ENCODE measurements at regions not wholly inside any gene's neighbourhood (a gene's known extent, or its start where the extent isn't known, plus 50 kb on each side); places are given as distances from the start of the nearest gene placed in this dataset.

DNA sequence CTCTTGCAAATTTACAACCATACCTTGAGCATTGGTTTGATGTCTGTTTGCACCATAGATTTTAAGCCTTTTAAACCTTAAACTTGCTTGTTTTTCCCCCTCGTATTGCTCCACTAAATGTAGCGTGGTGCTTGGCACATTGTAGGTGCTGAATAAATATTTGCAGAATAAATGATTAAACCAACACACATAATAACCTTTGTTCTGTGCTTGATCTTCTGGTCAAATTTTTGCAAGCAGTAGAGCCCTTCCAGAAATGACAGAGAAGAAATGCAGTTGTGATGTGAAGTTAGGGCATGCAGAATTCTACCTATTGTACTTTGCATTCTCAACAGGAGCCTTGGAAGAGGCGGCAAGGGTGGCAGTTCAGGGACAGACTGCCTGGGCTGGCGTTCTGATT lies 394.4 kb upstream of the TBX3 start:
- H3K9me3 ChIP-seq (replicated peaks; ENCODE audit: control insufficient read depth, insufficient read depth, low read length) = peaks cover 2% of the 10 kb centered on the region
- TF ChIP-seq, protein P1, sequence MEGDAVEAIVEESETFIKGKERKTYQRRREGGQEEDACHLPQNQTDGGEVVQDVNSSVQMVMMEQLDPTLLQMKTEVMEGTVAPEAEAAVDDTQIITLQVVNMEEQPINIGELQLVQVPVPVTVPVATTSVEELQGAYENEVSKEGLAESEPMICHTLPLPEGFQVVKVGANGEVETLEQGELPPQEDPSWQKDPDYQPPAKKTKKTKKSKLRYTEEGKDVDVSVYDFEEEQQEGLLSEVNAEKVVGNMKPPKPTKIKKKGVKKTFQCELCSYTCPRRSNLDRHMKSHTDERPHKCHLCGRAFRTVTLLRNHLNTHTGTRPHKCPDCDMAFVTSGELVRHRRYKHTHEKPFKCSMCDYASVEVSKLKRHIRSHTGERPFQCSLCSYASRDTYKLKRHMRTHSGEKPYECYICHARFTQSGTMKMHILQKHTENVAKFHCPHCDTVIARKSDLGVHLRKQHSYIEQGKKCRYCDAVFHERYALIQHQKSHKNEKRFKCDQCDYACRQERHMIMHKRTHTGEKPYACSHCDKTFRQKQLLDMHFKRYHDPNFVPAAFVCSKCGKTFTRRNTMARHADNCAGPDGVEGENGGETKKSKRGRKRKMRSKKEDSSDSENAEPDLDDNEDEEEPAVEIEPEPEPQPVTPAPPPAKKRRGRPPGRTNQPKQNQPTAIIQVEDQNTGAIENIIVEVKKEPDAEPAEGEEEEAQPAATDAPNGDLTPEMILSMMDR (IDR thresholded peaks at IDR 0.05; ENCODE audit: extremely low read depth in 1 of 2, insufficient read depth in 1 of 2, low read depth in 1 of 2, low read length in 2 of 2) = no peak
- no peak for TF ChIP-seq MYC (IDR thresholded peaks at IDR 0.05; ENCODE audit: low read depth, low read length)
- TF ChIP-seq, protein P2, sequence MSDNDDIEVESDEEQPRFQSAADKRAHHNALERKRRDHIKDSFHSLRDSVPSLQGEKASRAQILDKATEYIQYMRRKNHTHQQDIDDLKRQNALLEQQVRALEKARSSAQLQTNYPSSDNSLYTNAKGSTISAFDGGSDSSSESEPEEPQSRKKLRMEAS (IDR thresholded peaks at IDR 0.05; ENCODE audit: insufficient read depth, insufficient read length) = no peak
- no peak for TF ChIP-seq FOS (IDR thresholded peaks at IDR 0.05; ENCODE audit: borderline replicate concordance, insufficient read depth, low read length)
- TF ChIP-seq POLR2A (IDR thresholded peaks at IDR 0.05; ENCODE audit: low read depth, low read length) = no peak
- TF ChIP-seq JUN (IDR thresholded peaks at IDR 0.05; ENCODE audit: borderline replicate concordance, insufficient read depth, insufficient read length, low read depth) = no peak
- TF ChIP-seq GATA2 (IDR thresholded peaks at IDR 0.05; ENCODE audit: insufficient read depth, insufficient read length, low read depth, low read length) = no peak
- TF ChIP-seq POLR2AphosphoS5 (IDR thresholded peaks at IDR 0.05; ENCODE audit: insufficient read depth, low read depth, low read length) = no peak
- no peak for TF ChIP-seq EZH2 (IDR thresholded peaks at IDR 0.05; ENCODE audit: borderline replicate concordance, low read depth, low read length, severe bottlenecking)
- no peak for DNase-seq (ENCODE audit: low read depth, low spot score)
- H3K27me3 ChIP-seq (ENCODE audit: control insufficient read depth in 2 of 2, insufficient read depth in 2 of 2, low read length in 2 of 2) = no peaks in the 10 kb centered on the region
- intact Hi-C loops (cut with micrococcal nuclease) = no loop called here
- H2AFZ ChIP-seq (ENCODE audit: low read depth, low read length) = no peak overlapping the region
- no peaks in the 10 kb centered on the region for H3K4me1 ChIP-seq (ENCODE audit: control insufficient read depth, extremely low read depth, insufficient read depth, low read length)
- POLR2A ChIA-PET = no interaction called here
- dilution Hi-C loops (cut with MboI; ENCODE audit: extremely low pct_ligation_motif_present, low sequenced_read_pairs) = no loop called here
- H3K9me1 ChIP-seq (replicated peaks; ENCODE audit: control insufficient read depth, extremely low read depth, insufficient read depth, low read length) = no peaks in the 10 kb centered on the region
- no peak overlapping the region for H3K27ac ChIP-seq (ENCODE audit: insufficient read depth, low read depth, low read length)
- no peaks in the 10 kb centered on the region for H4K20me1 ChIP-seq (replicated peaks; ENCODE audit: control insufficient read depth, extremely low read depth, insufficient read depth, low read length)
- H3K4me2 ChIP-seq (ENCODE audit: insufficient read depth, low read length) = no peak overlapping the region
- H3K4me3 ChIP-seq (replicated peaks in 1 of 3; ENCODE audit: insufficient read depth in 1 of 3, low read depth in 1 of 3, low read length in 3 of 3) = no peak overlapping the region
- H3K36me3 ChIP-seq (ENCODE audit: control insufficient read depth in 2 of 2, extremely low read depth in 1 of 2, insufficient read depth in 2 of 2, low read length in 2 of 2) = no peaks in the 10 kb centered on the region
- no peaks in the 10 kb centered on the region for H3K79me2 ChIP-seq (ENCODE audit: control insufficient read depth, insufficient read depth, low read length)
- FAIRE-seq = no peak
- no TSS peak for BruUV-seq (replicated peaks)
- CTCF ChIA-PET = no interaction called here
- H3K9ac ChIP-seq (replicated peaks; ENCODE audit: extremely low read depth, insufficient read depth, low read length) = no peak overlapping the region

All from endothelial cell of umbilical vein (primary cell).